Activated naive CD4-positive, alpha-beta T cell treated with anti-CD3 and anti-CD28 coated beads for 36 hours (primary cell): ENCODE measurements at regions not wholly inside any gene's neighbourhood (a gene's known extent, or its start where the extent isn't known, plus 50 kb on each side); places are given as distances from the start of the nearest gene placed in this dataset.

Experiments
- CTCF ChIA-PET: fragments of 350-600 bp; sonication (Branson Sonifier 250); formaldehyde crosslinking; loops from one replicate; lab custom pipeline; 2021; ENCODE audit warnings: antibody characterized with exemption; lab: Charles Lee
- DNase-seq: peaks from one replicate; pipeline ENCODE4 v3.0.0-alpha.2; 2020
- H3K27ac Mint-ChIP-seq: one replicate; pipeline ENCODE4 v1.8.0; 2021; ENCODE audit warnings: mild to moderate bottlenecking, mixed read lengths
- H3K27me3 Mint-ChIP-seq: one replicate; pipeline ENCODE4 v1.8.0; 2021; ENCODE audit warnings: low read depth, mixed read lengths
- H3K36me3 Mint-ChIP-seq: one replicate; pipeline ENCODE4 v1.8.0; 2021; ENCODE audit warnings: low read depth, mixed read lengths
- H3K4me1 Mint-ChIP-seq: one replicate; pipeline ENCODE4 v1.8.0; 2021; ENCODE audit warnings: low read depth, mixed read lengths
- H3K4me3 Mint-ChIP-seq: one replicate; pipeline ENCODE4 v1.8.0; 2021; ENCODE audit warnings: mild to moderate bottlenecking, moderate library complexity, mixed read lengths
- H3K9me3 Mint-ChIP-seq: one replicate; pipeline ENCODE4 v1.8.0; 2021; ENCODE audit warnings: mixed read lengths
- intact Hi-C: fragments of 100-400 bp; cut with micrococcal nuclease; formaldehyde crosslinking; loops from one replicate; pipeline ENCODE4 v1.15.1; 2023

- Mint-ChIP-seq H3K9me3 (peaks cover 1% of the 10 kb centered on the region), H3K27me3 (no peaks in the 10 kb centered on the region), H3K4me3 (no peak overlapping the region), H3K27ac (no peak overlapping the region), H3K36me3 (no peaks in the 10 kb centered on the region), H3K4me1 (no peaks in the 10 kb centered on the region)
- intact Hi-C loops: no loop called here
- CTCF ChIA-PET: no interaction called here
- DNase-seq: no peak
Measured at GRCh38 chr2:49426996-49427395, 272.7 kb upstream of the FSHR start.

- CTCF ChIA-PET: no interaction called here
- H3K27ac Mint-ChIP-seq: no peak overlapping the region
Measured at GRCh38 chr2:49416252-49416651, 261.9 kb upstream of the FSHR start.

DNA sequence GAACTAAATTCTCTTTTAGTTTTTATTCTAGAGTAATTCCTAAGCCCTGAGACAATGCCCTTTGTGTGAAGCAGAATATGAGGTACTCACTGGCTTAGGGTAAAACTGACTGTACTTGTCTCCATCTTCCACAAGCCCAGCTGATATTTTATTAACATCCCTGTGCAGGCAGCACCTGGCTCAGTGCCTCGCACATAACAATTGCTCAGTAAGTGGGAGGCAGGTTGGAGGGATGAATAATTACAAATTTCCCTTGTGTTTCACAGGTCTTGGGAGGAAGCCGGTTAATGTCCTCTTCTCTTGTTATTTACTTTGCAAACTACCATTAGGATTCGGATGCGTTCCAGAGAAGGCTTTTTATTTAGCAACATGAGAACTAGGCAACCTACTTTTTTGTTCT is 249.8 kb upstream of the FSHR start:
- intact Hi-C loops: no loop called here
- no peaks in the 10 kb centered on the region for H3K36me3 Mint-ChIP-seq

More at GRCh38 chr2:49416252-49416651, 261.9 kb upstream of the FSHR start:
- Mint-ChIP-seq H3K4me3 (no peak overlapping the region), H3K36me3 (no peaks in the 10 kb centered on the region), H3K27me3 (no peaks in the 10 kb centered on the region), H3K9me3 (no peaks in the 10 kb centered on the region), H3K4me1 (no peaks in the 10 kb centered on the region)
- no peak for DNase-seq
- intact Hi-C loops: no loop called here

GRCh38 chr2:49403637-49404036 is 249.3 kb upstream of the FSHR start:
- Mint-ChIP-seq H3K27me3 (no peaks in the 10 kb centered on the region), H3K4me1 (no peaks in the 10 kb centered on the region), H3K9me3 (peaks cover 5% of the 10 kb centered on the region), H3K4me3 (no peak overlapping the region), H3K27ac (no peak overlapping the region), H3K36me3 (no peaks in the 10 kb centered on the region)
- intact Hi-C loops: no loop called here
- no peak for DNase-seq
- CTCF ChIA-PET: no interaction called here

More for the DNA sequence above, 249.8 kb upstream of the FSHR start:
- no peaks in the 10 kb centered on the region for H3K4me1 Mint-ChIP-seq
- H3K9me3 Mint-ChIP-seq: peaks cover 8% of the 10 kb centered on the region
- CTCF ChIA-PET: no interaction called here
- H3K27me3 Mint-ChIP-seq: no peaks in the 10 kb centered on the region
- no peak overlapping the region for H3K4me3 Mint-ChIP-seq
- no peak for DNase-seq
- no peak overlapping the region for H3K27ac Mint-ChIP-seq

- H3K27me3 Mint-ChIP-seq: no peaks in the 10 kb centered on the region
- H3K9me3 Mint-ChIP-seq: peaks cover 5% of the 10 kb centered on the region
- H3K4me1 Mint-ChIP-seq: no peaks in the 10 kb centered on the region
- no peaks in the 10 kb centered on the region for H3K36me3 Mint-ChIP-seq
- no peak for DNase-seq
- no peak overlapping the region for H3K4me3 Mint-ChIP-seq
- CTCF ChIA-PET: no interaction called here
- H3K27ac Mint-ChIP-seq: no peak overlapping the region
- intact Hi-C loops: no loop called here
Measured at GRCh38 chr2:49379406-49379805, 225.1 kb upstream of the FSHR start.

DNA sequence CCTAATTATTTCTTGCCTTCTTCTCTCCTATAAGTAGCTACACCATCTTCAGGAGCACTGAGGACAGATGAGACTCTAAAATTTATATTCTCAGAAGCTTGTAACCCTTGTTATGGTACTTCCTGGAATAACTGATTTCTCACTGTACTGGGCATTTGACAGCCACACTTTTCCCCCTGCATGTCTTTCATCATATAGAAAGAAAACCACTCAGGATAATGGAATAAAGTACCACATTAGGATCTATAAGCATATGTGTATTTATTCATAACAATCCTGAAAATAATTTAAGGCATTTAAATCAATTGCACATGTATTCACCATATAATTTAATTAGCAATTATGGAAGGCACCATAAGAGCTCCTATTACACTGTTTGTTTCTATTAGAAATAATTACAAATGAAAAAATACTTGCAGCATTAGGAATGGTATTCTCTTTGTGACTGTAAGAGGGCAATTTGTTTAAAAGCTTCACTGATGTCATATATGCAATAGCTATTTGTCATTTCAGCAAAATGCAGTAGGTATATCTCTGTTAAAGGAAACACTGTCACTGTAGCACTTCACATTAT is 216.9 kb upstream of the FSHR start:
- H3K27ac Mint-ChIP-seq: no peak overlapping the region
- no peaks in the 10 kb centered on the region for H3K27me3 Mint-ChIP-seq
- CTCF ChIA-PET: no interaction called here
- H3K4me3 Mint-ChIP-seq: no peak overlapping the region
- intact Hi-C loops: no loop called here
- H3K36me3 Mint-ChIP-seq: no peaks in the 10 kb centered on the region
- no peak for DNase-seq
- H3K4me1 Mint-ChIP-seq: no peaks in the 10 kb centered on the region
- peaks cover 4% of the 10 kb centered on the region for H3K9me3 Mint-ChIP-seq

DNA sequence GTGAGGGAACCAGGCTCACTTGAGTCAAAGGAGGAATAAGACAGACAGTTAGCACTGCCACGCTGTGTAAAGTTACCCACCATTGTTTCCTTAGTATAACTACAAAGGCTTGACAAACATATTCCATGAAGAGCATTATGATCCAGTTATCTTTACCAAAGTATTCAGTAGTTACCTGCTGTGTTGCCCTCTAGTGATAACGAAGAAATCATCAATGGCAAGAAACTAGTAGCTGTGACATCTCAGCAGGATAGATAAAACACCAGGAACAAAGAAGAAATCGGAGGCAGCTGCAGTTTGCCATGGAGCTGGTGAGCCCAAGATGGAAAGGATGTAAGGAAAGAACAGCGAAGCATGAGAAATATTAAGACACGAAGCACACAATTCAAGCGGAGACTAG is 215.3 kb upstream of the FSHR start:
- CTCF ChIA-PET: no interaction called here
- peaks cover 4% of the 10 kb centered on the region for H3K9me3 Mint-ChIP-seq
- no peak overlapping the region for H3K27ac Mint-ChIP-seq
- no peaks in the 10 kb centered on the region for H3K27me3 Mint-ChIP-seq
- no peaks in the 10 kb centered on the region for H3K36me3 Mint-ChIP-seq
- H3K4me1 Mint-ChIP-seq: no peaks in the 10 kb centered on the region
- no peak for DNase-seq
- no peak overlapping the region for H3K4me3 Mint-ChIP-seq
- intact Hi-C loops: no loop called here

DNA sequence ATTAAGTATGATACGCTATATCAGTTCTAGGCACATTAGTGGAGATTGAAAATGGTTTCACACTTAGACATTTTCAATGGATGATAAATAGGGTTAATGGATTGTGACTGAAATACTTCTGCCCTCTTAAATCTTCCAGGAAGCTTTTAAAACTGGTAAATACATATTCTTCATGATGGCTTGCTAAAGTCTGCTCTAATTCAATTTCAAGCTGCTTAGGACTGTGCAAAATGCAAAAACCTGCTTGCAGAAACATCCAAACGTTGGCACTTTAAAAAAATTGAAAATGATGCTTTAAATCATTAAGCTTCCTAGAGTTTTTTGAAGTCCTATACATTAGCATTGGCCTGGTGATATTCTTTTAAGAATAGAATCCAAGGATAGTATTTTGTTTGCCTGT is 214.8 kb upstream of the FSHR start:
- no peaks in the 10 kb centered on the region for H3K36me3 Mint-ChIP-seq
- H3K4me1 Mint-ChIP-seq: no peaks in the 10 kb centered on the region
- intact Hi-C loops: no loop called here
- CTCF ChIA-PET: no interaction called here
- DNase-seq: no peak
- H3K27ac Mint-ChIP-seq: no peak overlapping the region
- peaks cover 2% of the 10 kb centered on the region for H3K9me3 Mint-ChIP-seq
- H3K27me3 Mint-ChIP-seq: no peaks in the 10 kb centered on the region
- no peak overlapping the region for H3K4me3 Mint-ChIP-seq

DNA sequence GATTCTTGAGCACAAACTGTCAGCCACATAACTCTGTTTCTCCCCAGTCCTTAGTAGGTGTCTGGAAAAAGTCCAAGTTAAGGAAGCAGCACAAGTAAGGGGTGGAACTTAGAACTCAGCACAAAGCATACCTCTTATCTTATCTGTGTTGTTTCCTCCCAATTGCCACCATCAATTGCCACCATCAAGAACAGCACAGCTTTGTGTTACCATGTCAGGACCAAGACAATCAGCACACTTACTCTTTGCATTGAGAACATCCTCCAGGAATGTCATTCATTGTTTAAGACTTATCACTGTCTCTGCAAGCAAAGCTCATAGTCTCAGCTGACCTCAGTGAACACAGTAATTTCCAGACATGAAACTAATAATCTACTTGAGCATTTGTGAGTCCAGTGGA is 212.7 kb upstream of the FSHR start:
- peaks cover 6% of the 10 kb centered on the region for H3K9me3 Mint-ChIP-seq
- no peaks in the 10 kb centered on the region for H3K36me3 Mint-ChIP-seq
- H3K27ac Mint-ChIP-seq: no peak overlapping the region
- H3K4me3 Mint-ChIP-seq: no peak overlapping the region
- no peaks in the 10 kb centered on the region for H3K27me3 Mint-ChIP-seq
- CTCF ChIA-PET: no interaction called here
- intact Hi-C loops: no loop called here
- no peaks in the 10 kb centered on the region for H3K4me1 Mint-ChIP-seq
- no peak for DNase-seq

DNA sequence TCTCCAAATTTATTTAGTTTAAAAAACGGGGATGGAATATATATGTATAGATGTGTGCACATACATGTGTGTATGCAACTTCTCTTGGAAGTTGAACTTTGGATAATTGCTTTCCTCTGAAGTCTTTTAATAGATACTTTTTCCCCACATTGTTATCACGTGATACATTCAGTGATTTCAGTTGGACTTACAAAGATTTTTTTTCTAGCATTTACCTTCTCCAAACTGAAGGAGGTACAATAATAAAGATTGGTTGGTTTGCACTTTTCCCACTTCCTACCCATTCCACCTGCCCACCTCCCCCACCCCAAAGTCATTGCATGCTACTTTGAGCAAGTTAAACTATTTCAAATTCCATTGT is 206.1 kb upstream of the FSHR start:
- intact Hi-C loops: no loop called here
- Mint-ChIP-seq H3K27ac (no peak overlapping the region), H3K36me3 (no peaks in the 10 kb centered on the region), H3K4me1 (no peaks in the 10 kb centered on the region), H3K27me3 (no peaks in the 10 kb centered on the region), H3K4me3 (no peak overlapping the region), H3K9me3 (peaks cover 9% of the 10 kb centered on the region)
- DNase-seq: no peak
- CTCF ChIA-PET: no interaction called here

GRCh38 chr2:49359721-49360406 is 205.5 kb upstream of the FSHR start:
- intact Hi-C loops: no loop called here
- Mint-ChIP-seq H3K36me3 (no peaks in the 10 kb centered on the region), H3K27me3 (no peaks in the 10 kb centered on the region), H3K27ac (no peak overlapping the region), H3K4me1 (no peaks in the 10 kb centered on the region), H3K9me3 (peaks cover 9% of the 10 kb centered on the region), H3K4me3 (no peak overlapping the region)
- CTCF ChIA-PET: no interaction called here
- no peak for DNase-seq

DNA sequence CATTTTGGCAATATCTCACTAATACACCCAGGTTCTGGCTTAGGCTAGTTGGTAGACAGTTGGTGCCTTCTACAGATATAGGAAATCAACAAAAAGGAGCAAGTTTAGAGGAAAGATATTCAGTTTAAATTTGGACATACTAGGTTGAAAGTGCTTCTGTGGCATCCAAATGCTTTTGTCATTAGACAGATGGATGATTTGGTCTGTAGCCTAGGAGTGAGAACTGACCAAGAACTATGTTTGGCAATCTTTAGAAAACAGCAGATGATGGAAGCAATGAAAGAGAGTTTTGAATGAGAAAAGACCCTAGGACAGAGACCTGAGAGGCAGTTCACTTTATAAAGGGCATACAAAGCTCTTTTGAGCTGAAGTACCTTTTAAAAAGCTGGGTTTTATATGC is 201.3 kb upstream of the FSHR start:
- Mint-ChIP-seq H3K4me1 (no peaks in the 10 kb centered on the region), H3K4me3 (no peak overlapping the region), H3K9me3 (peaks cover 6% of the 10 kb centered on the region), H3K27me3 (no peaks in the 10 kb centered on the region), H3K36me3 (no peaks in the 10 kb centered on the region), H3K27ac (no peak overlapping the region)
- CTCF ChIA-PET: no interaction called here
- intact Hi-C loops: no loop called here
- DNase-seq: no peak

DNA sequence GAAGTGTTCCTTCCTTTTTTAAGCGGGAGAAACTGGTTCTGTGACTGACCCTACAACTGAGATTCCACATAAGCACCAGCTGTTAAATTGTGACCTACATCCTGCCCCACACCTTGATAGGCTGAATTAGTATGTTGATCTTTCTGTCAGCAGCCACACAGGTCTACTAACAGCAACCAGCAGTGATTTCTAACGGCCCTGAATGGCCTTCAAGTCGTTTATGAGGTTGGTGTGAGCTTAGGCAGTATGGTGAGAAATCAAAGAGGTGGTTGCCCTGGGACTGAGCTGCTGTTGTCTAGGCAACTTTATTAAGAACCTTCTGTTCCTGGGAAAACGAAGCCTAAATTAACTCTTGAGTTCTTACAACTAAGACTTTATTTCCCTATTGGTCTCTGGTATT is 197.2 kb upstream of the FSHR start:
- Mint-ChIP-seq H3K27me3 (no peaks in the 10 kb centered on the region), H3K36me3 (no peaks in the 10 kb centered on the region), H3K4me1 (no peaks in the 10 kb centered on the region), H3K9me3 (peaks cover 3% of the 10 kb centered on the region), H3K4me3 (no peak overlapping the region), H3K27ac (no peak overlapping the region)
- intact Hi-C loops: no loop called here
- DNase-seq: no peak
- CTCF ChIA-PET: no interaction called here
